ENCODE measurements at regions not wholly inside any gene's neighbourhood (a gene's known extent, or its start where the extent isn't known, plus 50 kb on each side); places are given as distances from the start of the nearest gene placed in this dataset.

GRCh38 chr16:35685085-35685484 lies 2225.7 kb downstream of the TP53TG3F start:
- no peak overlapping the region for H3K27ac ChIP-seq
- TF ChIP-seq ZFX (IDR thresholded peaks at IDR 0.05), result no peak
- TF ChIP-seq, protein P1, sequence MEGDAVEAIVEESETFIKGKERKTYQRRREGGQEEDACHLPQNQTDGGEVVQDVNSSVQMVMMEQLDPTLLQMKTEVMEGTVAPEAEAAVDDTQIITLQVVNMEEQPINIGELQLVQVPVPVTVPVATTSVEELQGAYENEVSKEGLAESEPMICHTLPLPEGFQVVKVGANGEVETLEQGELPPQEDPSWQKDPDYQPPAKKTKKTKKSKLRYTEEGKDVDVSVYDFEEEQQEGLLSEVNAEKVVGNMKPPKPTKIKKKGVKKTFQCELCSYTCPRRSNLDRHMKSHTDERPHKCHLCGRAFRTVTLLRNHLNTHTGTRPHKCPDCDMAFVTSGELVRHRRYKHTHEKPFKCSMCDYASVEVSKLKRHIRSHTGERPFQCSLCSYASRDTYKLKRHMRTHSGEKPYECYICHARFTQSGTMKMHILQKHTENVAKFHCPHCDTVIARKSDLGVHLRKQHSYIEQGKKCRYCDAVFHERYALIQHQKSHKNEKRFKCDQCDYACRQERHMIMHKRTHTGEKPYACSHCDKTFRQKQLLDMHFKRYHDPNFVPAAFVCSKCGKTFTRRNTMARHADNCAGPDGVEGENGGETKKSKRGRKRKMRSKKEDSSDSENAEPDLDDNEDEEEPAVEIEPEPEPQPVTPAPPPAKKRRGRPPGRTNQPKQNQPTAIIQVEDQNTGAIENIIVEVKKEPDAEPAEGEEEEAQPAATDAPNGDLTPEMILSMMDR (conservative IDR thresholded peaks at IDR 0.05), result no peak

- TF ChIP-seq ZFX (IDR thresholded peaks at IDR 0.05), result no peak
- TF ChIP-seq, protein P1 (conservative IDR thresholded peaks at IDR 0.05), result no peak
- H3K27ac ChIP-seq, result no peak overlapping the region
These were observed 2227.2 kb downstream of the TP53TG3F start for GRCh38 chr16:35686595-35686994.

GRCh38 chr16:35687071-35687470 lies 2227.7 kb downstream of the TP53TG3F start:
- TF ChIP-seq ZFX (IDR thresholded peaks at IDR 0.05), result no peak
- TF ChIP-seq, protein P1 (conservative IDR thresholded peaks at IDR 0.05), result no peak
- no peak overlapping the region for H3K27ac ChIP-seq

GRCh38 chr16:35687781-35688180 lies 2228.4 kb downstream of the TP53TG3F start:
- TF ChIP-seq, protein P1 (conservative IDR thresholded peaks at IDR 0.05), result no peak
- no peak for TF ChIP-seq ZFX (IDR thresholded peaks at IDR 0.05)
- H3K27ac ChIP-seq, result no peak overlapping the region

DNA sequence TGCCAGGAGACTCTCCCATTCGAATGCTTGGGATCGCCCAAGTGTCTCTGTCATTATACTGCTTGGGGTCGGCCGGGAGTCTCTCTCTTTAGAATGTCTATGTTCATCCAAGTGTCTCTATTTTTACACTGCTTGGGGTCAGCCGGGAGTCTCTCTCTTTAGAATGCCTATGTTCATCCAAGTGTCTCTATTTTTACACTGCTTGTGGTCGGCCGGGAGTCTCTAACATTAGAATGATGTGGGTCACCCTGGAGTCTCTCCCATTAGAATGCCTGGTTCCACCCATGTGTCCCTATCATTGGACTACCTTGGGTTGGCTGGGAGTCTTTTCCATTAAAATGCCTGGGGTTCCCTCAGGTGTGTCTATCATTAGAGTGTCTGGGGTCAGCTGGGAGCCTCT lies 2230.4 kb downstream of the TP53TG3F start:
- TF ChIP-seq, protein P1 (conservative IDR thresholded peaks at IDR 0.05), result no peak
- no peak for TF ChIP-seq ZFX (IDR thresholded peaks at IDR 0.05)

DNA sequence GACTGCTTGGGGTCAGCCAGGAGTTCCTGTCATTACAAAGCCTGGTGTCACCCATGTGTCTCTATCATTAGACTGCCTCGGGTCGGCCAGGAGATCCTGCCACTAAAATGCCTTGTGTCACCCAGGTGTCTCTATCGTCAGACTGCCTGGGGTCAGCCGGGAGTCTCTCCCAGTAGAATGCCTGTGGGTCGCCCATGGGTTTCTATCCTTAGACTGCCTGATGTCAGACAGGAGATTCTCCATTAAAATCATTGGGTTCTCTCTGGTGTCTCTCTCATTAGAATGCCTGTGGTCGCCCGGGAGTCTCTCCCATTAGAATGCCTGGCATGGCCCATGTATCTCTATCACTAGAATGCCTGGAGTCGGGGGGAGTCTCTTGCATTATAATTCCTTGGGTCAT lies 2231.0 kb downstream of the TP53TG3F start:
- H3K27ac ChIP-seq, result no peak overlapping the region

More for the DNA sequence above, 2230.4 kb downstream of the TP53TG3F start:
- H3K27ac ChIP-seq, result no peak overlapping the region

GRCh38 chr16:35691057-35691456 lies 2231.6 kb downstream of the TP53TG3F start:
- H3K27ac ChIP-seq, result no peak overlapping the region
- TF ChIP-seq, protein P1 (conservative IDR thresholded peaks at IDR 0.05), result no peak
- TF ChIP-seq ZFX (IDR thresholded peaks at IDR 0.05), result no peak

More for the DNA sequence above, 2231.0 kb downstream of the TP53TG3F start:
- TF ChIP-seq, protein P1 (conservative IDR thresholded peaks at IDR 0.05), result no peak
- no peak for TF ChIP-seq ZFX (IDR thresholded peaks at IDR 0.05)

All from C4-2B (cell line).